Heart right ventricle (tissue), 16 donors: ENCODE measurements at regions not wholly inside any gene's neighbourhood (a gene's known extent, or its start where the extent isn't known, plus 50 kb on each side); places are given as distances from the start of the nearest gene placed in this dataset.

Experiments used
- ATAC-seq, 8 donors: fragments of 200-7000 bp; cut with Tn5 transposase; one replicate each; pipeline ENCODE4 v1.9.1; 2020; ENCODE audit warnings: mild to moderate bottlenecking in 8 of 8, moderate library complexity in 8 of 8, moderate number of reproducible peaks in 1 of 8
- DNase-seq, 2 donors: peaks; one replicate each; pipeline ENCODE4 v3.0.0-alpha.2; 2020
- H3K27ac ChIP-seq, 10 donors: fragments of 200-600 bp; sonication (generic) in 2 of 10; one replicate each; pipeline versions ENCODE4 v1.5.0 to v1.8.0; 2020 to 2022; ENCODE audit warnings: mild to moderate bottlenecking in 3 of 10
- H3K27me3 ChIP-seq, 7 donors: fragments of 200-600 bp; one replicate each; pipeline ENCODE4 v1.8.0; 2021 to 2022; ENCODE audit warnings: mild to moderate bottlenecking in 2 of 7
- H3K36me3 ChIP-seq, 9 donors: fragments of 200-600 bp; sonication (generic) in 1 of 9; one replicate each; pipeline versions ENCODE4 v1.5.0 to v1.8.0; 2020 to 2022; ENCODE audit warnings: mild to moderate bottlenecking in 2 of 9
- H3K4me1 ChIP-seq, 9 donors: fragments of 200-600 bp; sonication (generic) in 1 of 9; one replicate each; pipeline versions ENCODE4 v1.5.0 to v1.8.0; 2020 to 2022; ENCODE audit warnings: mild to moderate bottlenecking in 4 of 9
- H3K4me3 ChIP-seq, 10 donors: fragments of 200-600 bp; sonication (generic) in 2 of 10; one replicate each; pipeline versions ENCODE4 v1.5.0 to v1.8.0; 2020 to 2022; ENCODE audit warnings: mild to moderate bottlenecking in 7 of 10, moderate library complexity in 2 of 10
- H3K9me3 ChIP-seq, 11 donors: fragments of 200-600 bp in 10 of 11; sonication (generic) in 2 of 11; one replicate each; pipeline versions ENCODE4 v1.5.0 to v1.8.0; 2013 to 2022; ENCODE audit warnings: mild to moderate bottlenecking in 2 of 11, control low read depth in 1 of 11, moderate library complexity in 1 of 11
- CTCF ChIP-seq, 9 donors: fragments of 200-600 bp; sonication (generic) in 2 of 9; IDR thresholded peaks; one replicate each; pipeline versions ENCODE4 v1.5.0 to v1.8.0; 2021 to 2022; ENCODE audit warnings: antibody characterized with exemption in 9 of 9, mild to moderate bottlenecking in 5 of 9, moderate library complexity in 1 of 9
- WGBS, 2 donors: extraction: QIAGEN DNeasy Blood & Tissue Kit; methylation state at CpG; one replicate each; pipeline ENCODE4 v1.1.7; 2013; ENCODE audit warnings: inconsistent platforms in 1 of 2; 5-methylcytosine and 5-hydroxymethylcytosine counted together
- intact Hi-C, 10 donors: fragments of 100-400 bp; cut with DNase I; formaldehyde crosslinking; loops; one replicate each; pipeline versions ENCODE4 v1.11.1 to v1.14.2; 2022
- donor health status: Arrhythmogenic right ventricular cardiomyopathy.
- donor health status: ischemic (EF 13 %, LVEDD 7.1; RV severe dilation, severe dysfunction).
- donor health status: healthy with polysubstance abuse.
- donor health status: DM: no; HTN: yes; CAD: no.
- donor health status: DM: no; HTN: no; CAD: no.
- donor health status: ischemic (EF 25% LVEDD 6.9; RV normal size, moderate dysfunction).
- donor health status: ischemic (EF 25% LVEDD 5.7; RV mildly dilated, moderate dysfunction).
- donor health status: healthy.
- donor health status: DM: yes; HTN: yes; CAD: no.
- donor health status: Ischemic cardiomyopathy.
- donor health status: ischemic (EF 35%, LVEDD 5.7; RV mildly dilated, moderate dysfunction).
- donor health status: nonischemic (EF 11% LVEDD 7.7; RV severe dilation, severe dysfunction).
- donor health status: DM: yes; HTN: yes; CAD: no.
- donor health status: PGD.
- donor health status: ischemic (EF 29% LVEDD 5.4; RV normal size, mild dysfunction).
- donor health status: nonischemic (EF 23%, LVEDD 6.1; RV moderate dilation, normal function).

GRCh38 chr2:191476901-191477300, 201.0 kb upstream of the NABP1 start:
- H3K4me3 ChIP-seq: no peak overlapping the region
- no peaks in the 10 kb centered on the region for H3K27me3 ChIP-seq
- no peak for TF ChIP-seq CTCF (IDR thresholded peaks at IDR 0.05)
- ATAC-seq: no peak
- 97% methylated on average over 5 of the region's 5 CpGs for WGBS, 2 donors
- no peak overlapping the region for H3K27ac ChIP-seq
- intact Hi-C loops: no loop called here
- no peaks in the 10 kb centered on the region for H3K36me3 ChIP-seq
- H3K9me3 ChIP-seq: peaks cover 0 to 20% (median 6%) of the 10 kb centered on the region in 11 donors
- DNase-seq: no peak
- H3K4me1 ChIP-seq: peaks cover 5 to 26% (median 19%) of the 10 kb centered on the region in 9 donors

- intact Hi-C loops: no loop called here
- peak; percentile 36 to 57 for DNase-seq
- ATAC-seq: peak; percentile 80 to 93 (median 90)
- Histone ChIP-seq H3K27ac (peak overlapping the region in 8 of 10 donors; percentile 1 to 65 (median 44)), H3K4me1 (peaks cover 5 to 26% (median 19%) of the 10 kb centered on the region in 9 donors), H3K36me3 (no peaks in the 10 kb centered on the region), H3K27me3 (no peaks in the 10 kb centered on the region), H3K9me3 (peaks cover 0 to 41% (median 10%) of the 10 kb centered on the region in 11 donors), H3K4me3 (no peak overlapping the region)
- 25 to 26% methylated on average over 10 of the region's 10 CpGs for WGBS, 2 donors
- no peak for TF ChIP-seq CTCF (IDR thresholded peaks at IDR 0.05)
Measured at GRCh38 chr2:191478799-191479679, 198.9 kb upstream of the NABP1 start.

GRCh38 chr2:191479680-191480023, 198.3 kb upstream of the NABP1 start:
- DNase-seq (no peak), ATAC-seq (peak in 3 of 8 donors; percentile 9 to 22 (median 10))
- intact Hi-C loops: no loop called here
- 22 to 33% methylated on average over 5 of the region's 5 CpGs for WGBS, 2 donors
- H3K4me3 ChIP-seq: no peak overlapping the region
- H3K36me3 ChIP-seq: no peaks in the 10 kb centered on the region
- H3K27ac ChIP-seq: peak overlapping the region in 7 of 10 donors; percentile 1 to 65 (median 45)
- peaks cover 0 to 44% (median 10%) of the 10 kb centered on the region in 11 donors for H3K9me3 ChIP-seq
- peaks cover 5 to 27% (median 19%) of the 10 kb centered on the region in 9 donors for H3K4me1 ChIP-seq
- no peak for TF ChIP-seq CTCF (IDR thresholded peaks at IDR 0.05)
- no peaks in the 10 kb centered on the region for H3K27me3 ChIP-seq

- 73 to 79% methylated on average over 3 of the region's 3 CpGs for WGBS, 2 donors
- intact Hi-C loops: no loop called here
- H3K9me3 ChIP-seq: peaks cover 0 to 37% (median 10%) of the 10 kb centered on the region in 11 donors
- no peaks in the 10 kb centered on the region for H3K27me3 ChIP-seq
- DNase-seq (no peak), ATAC-seq (no peak)
- no peaks in the 10 kb centered on the region for H3K36me3 ChIP-seq
- H3K27ac ChIP-seq: no peak overlapping the region
- no peak overlapping the region for H3K4me3 ChIP-seq
- H3K4me1 ChIP-seq: peaks cover 5 to 38% (median 21%) of the 10 kb centered on the region in 9 donors
- no peak for TF ChIP-seq CTCF (IDR thresholded peaks at IDR 0.05)
Measured at GRCh38 chr2:191481305-191482070, 196.4 kb upstream of the NABP1 start.
